NCI-H82 treated with DMSO at 0.1 percent for 48 hours (cell line): ENCODE measurements at regions not wholly inside any gene's neighbourhood (a gene's known extent, or its start where the extent isn't known, plus 50 kb on each side); places are given as distances from the start of the nearest gene placed in this dataset.
A peak's percentile ranks its signal among the peaks of the same experiment; 100 is the strongest.
"Not testable (repeated sequence)": the region's sequence is repeated elsewhere in the genome, so short reads cannot be mapped to it uniquely, and the experiment has no call there.

Source experiments
- DNase-seq: peaks from one replicate; lab custom pipeline; 2025; ENCODE audit not compliant: unreplicated experiment; lab: John Stamatoyannopoulos, UW

DNA sequence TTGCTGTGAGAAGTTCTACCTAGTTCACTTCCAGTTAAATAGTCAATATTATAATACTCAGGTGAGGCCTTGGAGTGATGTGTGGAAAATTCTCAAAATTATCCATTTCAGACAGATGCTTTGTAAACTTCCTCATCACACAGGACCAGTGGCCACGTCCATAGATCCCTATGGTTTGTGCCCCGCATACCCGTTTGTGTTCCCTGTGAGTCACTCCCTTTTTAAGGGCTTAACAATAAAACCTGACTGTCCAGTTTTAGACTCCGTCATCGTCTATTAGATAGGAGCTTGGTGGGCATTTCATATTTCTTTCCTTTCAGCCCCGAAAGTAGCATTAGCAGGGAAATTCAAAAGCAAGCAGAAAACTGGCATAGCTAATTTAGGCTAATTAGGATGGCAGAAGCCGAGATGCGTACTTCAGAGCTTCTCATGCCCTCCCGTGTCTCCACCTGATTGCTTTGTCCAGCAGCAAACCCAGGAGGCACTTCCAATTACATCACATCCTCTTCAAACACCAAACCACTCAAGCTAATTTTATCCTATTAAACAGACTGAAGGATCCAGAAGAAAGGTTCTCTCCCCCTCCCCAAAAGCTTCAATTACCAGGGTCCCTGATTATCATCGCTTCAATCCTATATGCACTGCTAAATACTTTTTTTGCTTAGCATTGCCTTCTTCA, 186.6 kb upstream of the OTX2 start:
- DNase-seq = peak; percentile 100

DNA sequence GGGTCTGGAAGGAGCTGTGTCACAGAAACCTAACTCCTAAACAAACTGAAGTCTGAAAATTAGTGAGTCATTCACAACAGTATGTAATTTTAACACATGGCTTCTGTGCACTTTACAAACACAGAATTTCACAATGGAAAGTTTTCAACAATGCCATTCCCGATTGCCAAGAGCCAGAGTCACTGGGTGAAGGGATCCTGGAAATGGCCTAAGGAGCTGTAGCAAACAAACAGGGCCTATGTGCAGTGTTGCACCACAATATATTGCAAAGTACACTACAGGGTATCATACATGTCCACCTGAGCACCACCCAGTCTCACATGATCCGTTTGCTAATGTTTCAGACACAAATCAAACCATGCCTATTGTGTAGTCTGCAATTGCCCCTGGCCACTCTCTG, 184.7 kb upstream of the OTX2 start:
- no peak for DNase-seq

DNA sequence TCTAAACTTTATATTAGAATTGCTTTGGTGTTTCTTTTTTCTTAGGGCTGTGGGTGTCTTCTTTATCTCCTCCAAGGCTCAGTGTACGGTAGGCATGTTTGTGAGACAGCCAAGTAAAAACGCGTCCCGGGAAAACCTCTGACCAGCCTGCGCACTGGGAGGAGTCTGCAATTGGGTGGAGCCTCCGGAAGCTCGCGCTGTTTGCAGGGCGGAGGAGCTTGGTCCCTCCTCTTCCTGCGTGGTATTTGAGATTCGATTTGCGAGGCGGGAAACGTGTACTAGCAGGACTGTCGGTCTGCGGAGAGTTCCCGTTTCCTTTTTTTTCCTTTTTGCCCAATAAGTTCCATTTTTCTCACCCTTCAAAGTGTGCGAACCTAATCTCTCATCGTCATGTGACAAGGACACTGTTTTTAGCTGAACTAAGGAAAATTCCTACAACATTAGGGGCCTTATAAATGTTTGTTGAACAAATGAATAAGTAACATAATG, 182.1 kb upstream of the OTX2 start:
- no peak for DNase-seq

DNA sequence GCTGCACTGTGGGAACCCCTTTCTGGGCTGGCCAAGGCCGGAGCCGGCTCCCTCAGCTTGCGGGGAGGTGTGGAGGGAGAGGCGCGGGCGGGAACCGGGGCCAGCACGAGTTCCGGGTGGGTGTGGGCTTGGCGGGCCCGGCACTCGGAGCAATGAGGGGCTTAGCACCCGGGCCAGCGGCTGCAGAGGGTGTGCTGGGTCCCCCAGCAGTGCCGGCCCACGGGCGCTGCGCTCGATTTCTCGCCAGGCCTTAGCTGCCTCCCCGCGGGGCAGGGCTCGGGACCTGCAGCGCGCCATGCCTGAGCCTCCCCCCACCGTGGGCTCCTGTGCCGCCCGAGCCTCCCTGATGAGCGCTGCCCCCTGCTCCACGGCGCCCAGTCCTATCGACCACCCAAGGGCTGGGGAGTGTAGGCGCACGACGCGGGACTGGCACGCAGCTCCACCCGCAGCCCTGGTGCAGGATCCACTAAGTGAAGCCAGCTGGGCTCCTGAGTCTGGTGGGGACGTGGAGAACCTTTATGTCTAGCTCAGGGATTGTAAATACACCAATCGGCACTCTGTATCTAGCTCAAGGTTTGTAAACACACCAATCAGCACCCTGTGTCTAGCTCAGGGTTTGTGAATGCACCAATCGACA, 180.8 kb upstream of the OTX2 start:
- not testable (repeated sequence) for DNase-seq

DNA sequence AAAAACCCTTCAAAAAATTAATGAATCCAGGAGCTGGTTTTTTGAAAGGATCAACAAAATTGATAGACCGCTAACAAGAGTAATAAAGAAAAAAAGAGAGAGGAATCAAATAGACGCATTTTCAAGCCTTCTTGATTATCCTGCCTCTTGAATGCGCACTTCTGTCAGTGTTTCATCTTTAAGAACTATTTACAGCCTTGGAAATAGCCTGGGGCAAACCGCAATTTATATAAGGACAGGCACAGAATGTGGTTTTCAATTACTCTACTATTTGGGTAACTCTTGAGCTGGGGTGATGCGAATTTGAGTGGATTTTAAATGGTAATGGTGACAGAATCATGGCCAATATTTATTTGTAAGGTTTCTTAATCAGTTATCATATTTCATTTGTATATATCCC, 179.1 kb upstream of the OTX2 start:
- DNase-seq = no peak

DNA sequence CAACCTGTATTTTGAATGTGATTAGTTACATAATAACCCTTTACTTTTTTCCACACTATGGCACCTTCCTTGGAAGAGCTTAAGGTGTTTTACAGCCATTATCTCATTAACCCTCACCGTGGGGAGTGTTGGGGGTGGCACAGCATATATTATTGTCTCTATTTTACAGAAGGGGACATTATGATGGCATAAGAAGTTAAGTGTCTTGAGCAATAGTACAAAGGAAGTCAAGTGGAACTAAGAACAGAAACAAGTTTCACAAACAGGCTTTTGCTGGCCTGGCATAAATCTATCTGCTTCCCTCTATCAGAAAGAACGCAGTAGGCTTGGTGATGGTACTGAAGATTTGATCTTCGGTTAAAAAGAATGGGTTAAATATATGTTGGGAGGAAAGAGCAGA, 169.7 kb upstream of the OTX2 start:
- peak; percentile 79 for DNase-seq

DNA sequence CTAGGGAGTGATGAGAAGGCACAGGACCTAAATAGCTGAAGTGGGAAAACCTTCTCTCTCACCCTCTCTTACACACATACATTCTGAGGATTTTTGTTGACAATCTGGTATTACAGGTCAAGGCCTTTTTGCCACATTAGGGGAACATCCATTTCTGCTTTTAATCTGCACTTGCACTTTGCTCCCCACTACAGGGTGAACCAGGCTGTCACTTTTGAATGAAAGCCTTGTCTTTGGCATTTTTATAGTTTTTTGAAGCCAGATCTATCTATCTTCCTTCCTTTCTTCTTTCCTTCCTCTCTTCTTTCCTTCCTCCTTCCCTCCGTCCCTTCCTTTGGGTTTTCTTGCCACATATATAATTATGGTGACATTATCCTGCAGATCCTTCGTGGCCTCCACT, 165.9 kb upstream of the OTX2 start:
- DNase-seq = no peak

DNA sequence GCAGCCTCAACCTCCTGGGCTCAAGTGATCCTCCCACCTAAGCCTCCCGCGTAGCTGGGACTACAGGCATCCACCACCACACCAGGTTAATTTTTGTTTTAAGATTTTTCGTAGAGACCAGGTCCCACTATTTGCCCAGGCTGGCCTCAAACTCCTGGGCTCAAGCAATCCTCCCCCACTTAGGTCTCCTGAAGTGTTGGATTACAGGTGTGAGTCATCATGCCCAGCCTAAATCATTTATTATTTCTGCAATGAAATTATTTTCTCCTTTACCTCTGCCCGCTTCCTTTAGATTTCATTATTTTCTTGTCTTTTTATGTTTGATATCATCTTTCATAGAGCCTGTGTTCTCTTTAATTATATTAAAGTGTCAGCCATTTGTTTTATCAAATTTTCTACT, 165.2 kb upstream of the OTX2 start:
- no peak for DNase-seq

DNA sequence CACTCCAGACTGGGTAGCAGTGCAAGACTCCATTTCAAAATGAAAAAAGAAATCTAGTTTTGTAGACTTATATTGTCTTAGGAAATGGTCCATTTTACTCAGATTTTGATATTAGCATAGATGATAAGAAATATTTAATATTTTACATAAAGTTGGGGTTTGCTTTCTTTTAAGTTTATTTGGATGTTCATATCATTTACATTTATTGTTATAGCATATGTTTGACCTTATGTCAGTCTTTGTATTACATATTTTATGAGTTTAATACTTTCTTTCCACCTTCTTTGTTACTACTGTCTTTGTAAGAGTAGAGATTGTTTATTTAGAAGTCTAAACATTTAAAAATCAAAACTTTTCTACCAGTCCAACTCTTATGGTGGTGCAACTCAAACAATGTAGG, 162.7 kb upstream of the OTX2 start:
- no peak for DNase-seq

DNA sequence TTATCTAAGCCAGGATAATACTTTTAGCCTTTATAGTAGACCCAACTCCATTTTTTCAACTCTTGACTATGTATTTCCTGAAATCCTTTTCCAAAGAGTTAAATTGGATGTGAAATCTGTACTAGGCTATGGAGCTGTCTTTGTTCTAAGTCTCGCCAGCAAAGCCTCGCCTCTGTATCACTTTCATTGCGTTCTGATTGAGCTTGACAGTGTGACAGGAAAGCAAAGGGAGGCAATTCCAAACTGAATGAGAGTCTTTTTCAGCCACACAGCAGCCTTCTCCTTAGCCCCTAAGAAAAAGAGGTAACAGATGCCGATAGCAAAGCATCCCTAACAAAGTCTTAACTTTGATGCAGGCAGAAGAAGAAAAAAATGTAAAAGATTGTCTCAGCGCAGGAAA, 154.6 kb upstream of the OTX2 start:
- peak; percentile 88 for DNase-seq

DNA sequence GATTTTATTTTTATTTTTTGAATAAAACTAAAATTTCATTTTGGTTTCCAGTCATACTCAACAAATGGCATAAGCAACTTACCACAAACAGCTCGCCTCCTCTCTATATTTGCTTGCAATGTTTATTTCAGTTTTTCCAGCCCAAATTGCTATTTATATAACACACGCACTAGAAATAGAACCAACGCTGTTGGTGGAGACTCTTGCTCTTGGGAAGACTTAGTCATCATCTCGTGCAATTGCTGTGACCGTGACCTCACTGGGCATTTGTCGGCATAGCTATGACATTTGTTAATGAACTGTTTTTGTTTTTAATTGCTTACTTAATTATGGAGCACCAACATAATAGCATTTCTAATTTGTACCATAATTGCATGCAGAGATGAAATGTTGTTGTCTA, 153.1 kb upstream of the OTX2 start:
- DNase-seq = no peak

DNA sequence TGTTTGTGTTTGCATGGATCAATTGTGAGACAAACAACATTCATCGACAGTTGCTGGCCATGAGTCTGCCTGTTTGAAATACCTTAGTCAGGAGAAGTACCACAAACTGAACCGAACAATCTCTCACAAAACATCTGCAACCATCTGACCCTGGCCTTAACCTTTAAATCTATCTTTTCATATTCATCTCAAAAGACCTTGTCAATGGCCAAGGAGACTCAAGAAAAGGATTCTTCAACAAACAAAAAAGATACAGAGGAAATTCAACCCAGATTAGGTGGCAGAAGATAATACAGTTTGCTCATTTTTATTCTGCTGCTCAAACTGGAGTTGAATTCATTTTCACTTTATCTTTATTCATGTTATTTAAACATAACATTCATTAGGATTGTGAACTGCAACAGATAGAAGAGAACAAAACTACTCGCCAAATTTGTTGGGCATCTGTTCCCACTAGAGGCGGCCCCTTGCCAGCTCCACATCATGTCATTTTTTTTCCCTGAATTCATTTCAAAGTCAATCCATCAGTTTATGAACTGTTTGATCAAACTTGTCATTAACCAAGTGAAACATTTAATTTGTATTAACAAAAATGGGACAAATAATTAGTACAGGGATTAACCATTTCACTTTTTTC, 152.3 kb upstream of the OTX2 start:
- no peak for DNase-seq

DNA sequence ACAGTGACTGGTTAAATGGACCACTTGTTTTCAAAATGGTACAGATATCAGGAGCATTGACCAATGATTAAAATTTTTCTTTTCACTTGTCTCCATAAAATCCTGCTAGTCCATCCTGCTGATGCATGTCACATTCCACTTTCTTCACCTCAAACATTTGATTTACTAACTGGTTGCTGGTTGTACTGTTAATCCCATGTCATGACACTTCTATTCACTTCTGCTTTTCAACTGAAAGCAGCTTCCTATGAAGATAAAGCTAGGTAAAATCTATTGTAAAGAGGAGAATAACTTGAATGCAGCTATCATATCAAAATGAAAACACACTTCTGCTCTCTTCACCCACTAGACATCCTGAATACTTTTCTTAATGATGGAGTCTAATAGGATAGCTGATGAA, 149.6 kb upstream of the OTX2 start:
- no peak for DNase-seq

DNA sequence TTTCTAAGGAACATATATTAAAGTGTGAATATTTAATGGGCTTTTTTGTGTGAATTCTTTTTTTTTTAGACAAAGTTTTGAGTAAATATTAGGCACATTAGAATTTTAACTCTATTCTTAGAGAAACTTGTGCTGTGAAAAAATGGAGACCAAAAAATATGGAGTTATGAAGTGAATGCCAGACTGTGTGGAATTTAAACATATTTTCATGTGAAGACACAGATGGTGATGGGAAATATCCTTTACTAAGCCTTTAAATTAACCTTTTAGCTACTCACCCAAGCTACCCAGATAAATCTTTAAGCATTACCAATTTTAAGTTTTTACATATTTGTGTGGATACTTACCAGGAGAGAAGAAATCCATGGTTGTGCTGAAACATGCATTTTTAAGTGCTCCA, 148.8 kb upstream of the OTX2 start:
- DNase-seq = no peak

DNA sequence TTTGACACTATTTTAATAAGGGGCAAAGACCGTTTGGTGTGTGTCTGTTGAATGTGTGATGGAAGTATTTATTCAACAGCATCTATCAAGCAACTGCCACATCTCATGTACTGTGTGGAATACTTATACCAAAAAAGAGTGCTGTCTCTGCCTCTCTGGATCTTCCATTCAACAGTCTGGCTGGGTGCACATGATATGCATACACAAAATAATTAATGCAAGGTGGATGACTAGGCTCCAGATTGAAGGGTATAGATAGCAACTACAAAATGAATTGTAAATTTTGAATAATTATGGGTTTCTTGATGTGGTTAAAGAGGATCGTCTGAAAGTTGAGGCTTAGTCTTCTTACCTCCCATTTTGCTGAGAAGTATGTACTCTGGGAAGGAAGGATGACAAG, 145.9 kb upstream of the OTX2 start:
- DNase-seq = no peak

DNA sequence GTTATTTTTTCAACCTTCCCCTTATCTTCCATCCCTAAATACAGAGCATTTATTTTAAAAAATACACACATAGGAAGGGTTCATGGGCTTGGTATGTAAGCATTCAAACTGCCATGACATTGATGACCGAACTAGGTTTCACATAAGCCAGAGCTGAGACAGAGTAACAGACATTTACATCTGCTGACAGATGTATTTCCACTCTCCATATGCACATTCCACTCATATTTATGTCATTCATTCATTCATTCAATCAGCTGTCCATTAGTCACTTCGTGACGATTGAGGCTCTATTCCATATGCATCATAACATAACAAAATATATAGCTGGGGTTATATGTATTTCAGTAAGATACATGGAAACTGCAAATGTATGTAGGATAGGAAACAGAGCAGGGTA, 145.5 kb upstream of the OTX2 start:
- DNase-seq = no peak

DNA sequence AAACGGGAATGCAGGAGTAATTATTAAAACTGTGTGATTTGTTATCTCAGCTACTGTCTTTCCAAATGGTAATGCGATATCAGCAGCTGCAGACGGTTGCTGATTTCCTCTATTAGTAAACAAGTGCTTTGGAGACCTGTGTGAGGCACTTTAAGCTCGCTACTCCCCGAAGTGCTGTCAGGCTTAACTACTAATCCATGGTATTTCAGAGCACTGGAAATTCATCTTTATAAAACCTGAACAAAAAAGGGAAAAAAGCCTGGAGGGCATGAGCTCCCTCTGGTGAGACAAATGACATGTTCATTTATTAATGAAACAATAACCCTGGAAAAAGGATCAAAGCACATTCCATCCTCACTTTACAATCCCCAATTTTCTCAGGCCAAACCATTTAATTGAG, 143.6 kb upstream of the OTX2 start:
- peak; percentile 99 for DNase-seq

DNA sequence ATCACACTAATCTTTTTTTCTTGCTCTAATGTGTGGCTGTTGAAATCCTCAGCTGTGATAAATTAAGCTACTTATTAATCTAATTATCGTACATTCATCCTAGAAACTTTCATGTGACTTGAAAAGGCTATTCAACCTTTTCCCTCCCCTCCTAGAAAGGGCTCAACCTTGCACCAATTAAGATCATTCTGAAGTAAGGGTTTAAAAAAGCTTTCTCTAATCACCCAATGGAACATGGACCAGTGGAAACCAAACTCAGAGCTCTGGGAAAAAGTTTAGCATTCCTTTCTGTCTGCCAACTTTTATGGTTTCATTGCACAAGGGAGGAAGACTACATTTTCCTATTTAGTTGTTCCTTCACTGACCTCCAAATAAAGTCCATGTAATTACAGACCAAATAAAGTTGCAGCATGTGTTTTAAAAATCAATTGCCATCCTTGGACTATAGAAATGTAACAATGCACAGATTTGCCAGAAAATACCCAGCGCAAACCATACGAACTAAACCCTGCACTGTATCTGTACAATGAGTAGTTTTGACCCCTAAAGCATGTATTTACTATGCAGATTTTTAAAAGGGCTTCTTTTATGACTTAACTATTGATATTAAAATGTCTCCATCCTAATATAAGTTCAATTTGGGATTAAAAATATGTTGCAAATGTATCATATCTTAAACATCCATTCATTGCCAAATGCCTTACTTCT, 142.6 kb upstream of the OTX2 start:
- DNase-seq = peak; percentile 98

DNA sequence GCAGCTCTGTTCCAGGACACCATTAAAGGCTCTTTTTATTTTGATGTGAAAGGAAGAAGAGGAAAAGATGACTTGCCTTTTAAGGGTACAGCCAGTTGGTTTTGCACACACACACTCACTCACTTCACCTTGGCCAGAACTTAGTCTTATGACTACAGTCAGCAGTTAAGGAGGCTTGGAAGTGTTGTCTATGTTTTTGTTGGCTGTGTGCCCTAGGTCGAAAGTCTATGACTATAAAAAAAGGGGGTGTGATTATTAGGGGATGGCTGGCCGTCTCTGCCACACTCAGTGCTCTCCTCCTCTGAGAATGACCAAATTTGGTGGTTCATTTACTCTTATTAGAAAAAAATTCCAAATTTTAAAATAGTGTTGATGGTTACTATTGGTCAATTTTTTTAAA, 139.5 kb upstream of the OTX2 start:
- no peak for DNase-seq

DNA sequence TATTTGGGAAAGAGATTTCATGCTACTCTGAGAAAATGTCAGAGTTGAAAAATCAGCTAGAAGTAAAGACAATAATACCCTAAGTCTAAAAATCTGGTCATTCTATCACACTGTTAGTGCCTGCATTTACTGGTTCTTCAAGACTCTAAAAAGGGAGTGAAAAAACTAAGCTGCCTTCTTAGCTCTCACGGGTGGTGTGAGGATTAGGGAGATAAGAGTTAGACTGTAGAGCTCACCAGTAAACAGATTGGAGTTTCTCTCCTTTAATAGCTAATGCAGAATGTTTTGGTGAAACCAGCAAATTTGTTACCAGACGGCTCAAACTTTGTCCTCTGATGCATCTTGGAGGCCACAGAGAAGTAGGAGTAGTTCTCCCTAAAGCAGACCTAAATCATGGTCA, 135.0 kb upstream of the OTX2 start:
- peak; percentile 99 for DNase-seq

DNA sequence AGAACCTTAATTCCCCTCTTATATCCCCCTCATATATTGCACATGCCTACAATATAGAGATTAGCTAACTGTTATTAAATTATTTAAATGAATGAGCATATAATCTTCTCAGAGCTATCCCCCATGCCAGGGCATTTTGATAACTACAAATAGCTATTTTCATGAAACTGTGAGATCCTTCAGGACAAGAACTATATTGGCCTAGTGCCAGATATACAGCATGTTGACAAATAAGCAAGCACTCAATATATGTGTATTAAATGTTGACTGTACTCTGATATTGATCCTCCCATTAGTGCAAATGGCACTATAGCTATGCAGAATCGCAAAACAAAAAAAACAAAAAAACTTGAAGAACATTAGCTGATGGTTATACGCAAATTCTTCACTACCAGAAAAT, 134.1 kb upstream of the OTX2 start:
- no peak for DNase-seq

DNA sequence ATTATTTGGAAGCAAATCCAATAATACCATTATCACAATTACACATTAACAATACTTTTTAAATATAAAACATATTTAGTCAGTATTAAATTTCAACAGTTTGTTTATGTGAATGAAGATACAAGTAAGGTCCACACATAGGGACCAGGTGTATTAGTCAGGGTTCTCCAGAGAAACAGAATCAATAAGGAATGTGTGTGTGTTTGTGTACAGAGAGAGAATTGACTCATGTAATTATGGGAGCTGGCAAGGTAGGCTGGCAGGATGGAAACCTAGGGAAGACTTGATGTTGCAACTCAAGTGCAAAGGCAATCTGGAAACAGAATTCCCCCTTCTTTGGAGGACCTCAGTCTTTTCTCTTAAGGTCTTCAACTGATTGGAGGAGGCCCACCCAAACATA, 123.2 kb upstream of the OTX2 start:
- no peak for DNase-seq
